ENCODE measurements at regions not wholly inside any gene's neighbourhood (a gene's known extent, or its start where the extent isn't known, plus 50 kb on each side); places are given as distances from the start of the nearest gene placed in this dataset.

DNA sequence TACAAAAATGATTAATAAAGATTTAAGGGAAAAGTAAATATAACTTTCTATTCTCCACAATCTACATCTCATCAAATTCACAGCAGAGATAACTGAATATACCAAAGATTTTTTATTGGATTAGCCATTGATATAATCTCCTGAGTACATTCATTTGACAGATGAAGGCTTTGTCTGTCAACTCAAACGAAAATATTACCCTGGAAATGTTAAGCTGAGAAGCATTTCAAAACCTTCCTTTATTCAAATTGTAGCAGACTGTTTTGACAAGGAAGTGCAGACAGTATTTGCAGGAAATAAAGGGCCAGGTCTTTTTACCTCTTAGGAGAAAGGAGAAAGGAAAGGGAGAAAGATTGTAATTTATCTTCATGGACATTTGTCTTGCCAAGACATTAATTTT is 473.5 kb downstream of the TMEM182 start:
- TF ChIP-seq CTCF (IDR thresholded peaks at IDR 0.05; ENCODE audit: borderline replicate concordance, extremely low read depth, low read length, poor library complexity, severe bottlenecking) (no peak), EZH2 (IDR thresholded peaks at IDR 0.05; ENCODE audit: borderline replicate concordance, low read depth, low read length, severe bottlenecking) (no peak)
- no peak overlapping the region for H2AFZ ChIP-seq (ENCODE audit: low read depth, low read length)
- DNase-seq = no peak
- H3K9me3 ChIP-seq (ENCODE audit: insufficient read depth, low read length, severe bottlenecking) = no peaks in the 10 kb centered on the region
- no peaks in the 10 kb centered on the region for H4K20me1 ChIP-seq (ENCODE audit: insufficient read depth, low read length)
- H3K36me3 ChIP-seq (ENCODE audit: insufficient read depth, low read length) = no peaks in the 10 kb centered on the region
- H3K9ac ChIP-seq (ENCODE audit: low read depth, low read length) = no peak overlapping the region
- no peak for ATAC-seq (ENCODE audit: insufficient read depth, low read depth)
- H3K79me2 ChIP-seq (ENCODE audit: insufficient read depth, low read length) = no peaks in the 10 kb centered on the region
- no peak overlapping the region for H3K4me3 ChIP-seq (ENCODE audit: low read depth in 1 of 2, low read length in 2 of 2)
- no peak overlapping the region for H3K27ac ChIP-seq (ENCODE audit: low read length)
- no peak overlapping the region for H3K4me2 ChIP-seq (ENCODE audit: insufficient read depth, low read length)
- H3K27me3 ChIP-seq (ENCODE audit: insufficient read depth, low read length, poor library complexity) = no peaks in the 10 kb centered on the region
- H3K4me1 ChIP-seq (ENCODE audit: insufficient read depth, low read length) = no peaks in the 10 kb centered on the region

- Histone ChIP-seq H2AFZ (ENCODE audit: low read depth, low read length) (no peak overlapping the region), H3K27ac (ENCODE audit: low read length) (no peak overlapping the region), H3K4me2 (ENCODE audit: insufficient read depth, low read length) (no peak overlapping the region), H3K27me3 (ENCODE audit: insufficient read depth, low read length, poor library complexity) (no peaks in the 10 kb centered on the region), H3K4me3 (ENCODE audit: low read depth in 1 of 2, low read length in 2 of 2) (no peak overlapping the region), H4K20me1 (ENCODE audit: insufficient read depth, low read length) (no peaks in the 10 kb centered on the region), H3K9me3 (ENCODE audit: insufficient read depth, low read length, severe bottlenecking) (no peaks in the 10 kb centered on the region), H3K79me2 (ENCODE audit: insufficient read depth, low read length) (no peaks in the 10 kb centered on the region), H3K9ac (ENCODE audit: low read depth, low read length) (no peak overlapping the region), H3K36me3 (ENCODE audit: insufficient read depth, low read length) (no peaks in the 10 kb centered on the region), H3K4me1 (ENCODE audit: insufficient read depth, low read length) (no peaks in the 10 kb centered on the region)
- DNase-seq = no peak
- TF ChIP-seq CTCF (IDR thresholded peaks at IDR 0.05; ENCODE audit: borderline replicate concordance, extremely low read depth, low read length, poor library complexity, severe bottlenecking) (no peak), EZH2 (IDR thresholded peaks at IDR 0.05; ENCODE audit: borderline replicate concordance, low read depth, low read length, severe bottlenecking) (no peak)
- no peak for ATAC-seq (ENCODE audit: insufficient read depth, low read depth)
Measured at GRCh38 chr2:103249462-103249861, 487.6 kb downstream of the TMEM182 start.

DNA sequence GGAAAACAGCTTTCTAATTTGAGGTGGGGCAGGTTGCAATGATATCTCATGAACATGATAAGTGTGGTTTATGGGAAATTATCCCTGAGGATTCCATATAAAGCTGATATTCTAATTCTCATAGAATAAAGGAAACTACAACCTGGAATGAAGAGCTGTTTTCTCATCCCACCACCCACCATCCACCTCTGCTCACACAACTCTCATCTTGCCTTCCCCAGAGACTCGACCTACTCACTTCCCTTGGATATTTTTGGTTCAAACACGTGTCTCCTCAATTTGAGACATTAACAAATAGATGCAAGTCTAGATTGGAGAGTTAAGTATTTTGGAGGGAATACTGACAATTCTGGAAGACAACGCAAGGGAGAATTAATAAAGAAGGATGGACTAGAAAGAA is 490.9 kb downstream of the TMEM182 start:
- TF ChIP-seq EZH2 (IDR thresholded peaks at IDR 0.05; ENCODE audit: borderline replicate concordance, low read depth, low read length, severe bottlenecking) (no peak), CTCF (IDR thresholded peaks at IDR 0.05; ENCODE audit: borderline replicate concordance, extremely low read depth, low read length, poor library complexity, severe bottlenecking) (no peak)
- Histone ChIP-seq H3K9me3 (ENCODE audit: insufficient read depth, low read length, severe bottlenecking) (no peaks in the 10 kb centered on the region), H3K9ac (ENCODE audit: low read depth, low read length) (no peak overlapping the region), H3K4me2 (ENCODE audit: insufficient read depth, low read length) (no peak overlapping the region), H3K27ac (ENCODE audit: low read length) (no peak overlapping the region), H3K79me2 (ENCODE audit: insufficient read depth, low read length) (no peaks in the 10 kb centered on the region), H4K20me1 (ENCODE audit: insufficient read depth, low read length) (no peaks in the 10 kb centered on the region), H2AFZ (ENCODE audit: low read depth, low read length) (no peak overlapping the region), H3K27me3 (ENCODE audit: insufficient read depth, low read length, poor library complexity) (no peaks in the 10 kb centered on the region), H3K4me1 (ENCODE audit: insufficient read depth, low read length) (no peaks in the 10 kb centered on the region), H3K36me3 (ENCODE audit: insufficient read depth, low read length) (no peaks in the 10 kb centered on the region), H3K4me3 (ENCODE audit: low read depth in 1 of 2, low read length in 2 of 2) (no peak overlapping the region)
- ATAC-seq (ENCODE audit: insufficient read depth, low read depth) (no peak), DNase-seq (no peak)

GRCh38 chr2:103254611-103255010 is 492.8 kb downstream of the TMEM182 start:
- no peak for DNase-seq
- no peaks in the 10 kb centered on the region for H3K9me3 ChIP-seq (ENCODE audit: insufficient read depth, low read length, severe bottlenecking)
- H3K4me3 ChIP-seq (ENCODE audit: low read depth in 1 of 2, low read length in 2 of 2) = no peak overlapping the region
- ATAC-seq (ENCODE audit: insufficient read depth, low read depth) = no peak
- H3K4me1 ChIP-seq (ENCODE audit: insufficient read depth, low read length) = no peaks in the 10 kb centered on the region
- no peaks in the 10 kb centered on the region for H3K36me3 ChIP-seq (ENCODE audit: insufficient read depth, low read length)
- no peaks in the 10 kb centered on the region for H4K20me1 ChIP-seq (ENCODE audit: insufficient read depth, low read length)
- no peak for TF ChIP-seq CTCF (IDR thresholded peaks at IDR 0.05; ENCODE audit: borderline replicate concordance, extremely low read depth, low read length, poor library complexity, severe bottlenecking)
- no peak overlapping the region for H2AFZ ChIP-seq (ENCODE audit: low read depth, low read length)
- no peak overlapping the region for H3K9ac ChIP-seq (ENCODE audit: low read depth, low read length)
- no peaks in the 10 kb centered on the region for H3K79me2 ChIP-seq (ENCODE audit: insufficient read depth, low read length)
- no peak overlapping the region for H3K27ac ChIP-seq (ENCODE audit: low read length)
- no peak overlapping the region for H3K4me2 ChIP-seq (ENCODE audit: insufficient read depth, low read length)
- no peaks in the 10 kb centered on the region for H3K27me3 ChIP-seq (ENCODE audit: insufficient read depth, low read length, poor library complexity)

Measured in DND-41 (cell line).